K562 (cell line): ENCODE measurements at regions not wholly inside any gene's neighbourhood (a gene's known extent, or its start where the extent isn't known, plus 50 kb on each side); places are given as distances from the start of the nearest gene placed in this dataset.

Source experiments
- ATAC-seq: fragments of 200-7000 bp; cut with Tn5 transposase; 3 replicates; pipeline ENCODE4 v1.9.1; 2020; ENCODE audit warnings: moderate library complexity
- BruUV-seq: library from RNA; stranded (reverse); fragments of 400-500 nt; replicated peaks from 2 replicates; lab custom pipeline; 2021; lab: Mats Ljungman, UMichigan
- CTCF ChIA-PET: fragments of 300-600 bp; formaldehyde crosslinking; extraction: SDS; loops from one replicate; lab custom pipeline; 2021; ENCODE audit warnings: low intra/inter-chr PET ratio; lab: Yijun Ruan, JAX
- POLR2A ChIA-PET: fragments of 300-600, 350-650 bp; sonication (Branson Sonifier 250); formaldehyde crosslinking; extraction: SDS; loops from one replicate; lab custom pipeline; 2021; ENCODE audit warnings: antibody characterized with exemption, inconsistent platforms; lab: Yijun Ruan, JAX
- DNase-seq, 4 experiments: peaks; one replicate each; pipeline versions ENCODE4 v3.0.0 to v3.0.0-alpha.2; 2011 to 2018; ENCODE audit warnings: low spot score in 3 of 4, mixed read lengths in 3 of 4; ENCODE audit errors: extremely low read depth in 1 of 4
- FAIRE-seq: peaks from 2 replicates; lab custom pipeline; 2011; peaks lifted over from hg19 to GRCh38; lab: Jason Lieb, UNC
- H2AFZ ChIP-seq: 2 replicates; pipeline ENCODE4 v1.6.0; 2011; ENCODE audit warnings: low read depth, low read length, control low read depth, inconsistent platforms
- H3K27ac ChIP-seq: fragments of 200-600 bp; 3 replicates; pipeline ENCODE4 v1.8.0; 2011; ENCODE audit warnings: low read depth, mild to moderate bottlenecking, control low read depth, inconsistent platforms, low read length, moderate library complexity, mixed read lengths; ENCODE audit errors: extremely low read depth
- H3K27me3 ChIP-seq, 2 experiments: fragments of 300-600 bp in 1 of 2; 2 replicates in 1 of 2; 3 replicates in 1 of 2; pipeline versions ENCODE4 v1.6.0 to v1.8.0; 2011; ENCODE audit warnings: inconsistent platforms in 2 of 2, low read length in 2 of 2, mild to moderate bottlenecking in 1 of 2, mixed read lengths in 1 of 2, moderate library complexity in 1 of 2; ENCODE audit not compliant: control insufficient read depth in 2 of 2, insufficient read depth in 2 of 2
- H3K36me3 ChIP-seq: fragments of 300-600 bp; 3 replicates; pipeline ENCODE4 v1.8.0; 2011; ENCODE audit warnings: mild to moderate bottlenecking, low read length, inconsistent platforms; ENCODE audit not compliant: control insufficient read depth, insufficient read depth
- H3K4me1 ChIP-seq, 2 experiments: fragments of 200-600 bp in 1 of 2; replicated peaks in 1 of 2; 2 replicates in 1 of 2; 3 replicates in 1 of 2; pipeline versions ENCODE4 v1.5.1 to v1.8.0; 2011; ENCODE audit warnings: inconsistent platforms in 2 of 2, low read length in 2 of 2, mild to moderate bottlenecking in 1 of 2, mixed read lengths in 1 of 2, moderate library complexity in 1 of 2; ENCODE audit not compliant: control insufficient read depth in 2 of 2, insufficient read depth in 2 of 2
- H3K4me2 ChIP-seq: 2 replicates; pipeline ENCODE4 v1.6.1; 2011; ENCODE audit warnings: low read length, control low read depth, inconsistent platforms, mixed read lengths; ENCODE audit not compliant: insufficient read depth
- H3K4me3 ChIP-seq: fragments of 200-600 bp; sonication (generic), shearing (Covaris generic); 2 replicates; pipeline ENCODE4 v1.5.1; 2016; ENCODE audit warnings: control low read depth, inconsistent platforms
- H3K79me2 ChIP-seq: fragments of 200-600 bp; 3 replicates; pipeline ENCODE4 v1.8.0; 2011; ENCODE audit warnings: low read length, inconsistent platforms; ENCODE audit not compliant: control insufficient read depth, insufficient read depth
- H3K9ac ChIP-seq, 2 experiments: 2 replicates each; pipeline versions ENCODE4 v1.6.0 to v1.6.1; 2011; ENCODE audit warnings: low read depth in 2 of 2, low read length in 2 of 2, control low read depth in 1 of 2, inconsistent platforms in 1 of 2, mild to moderate bottlenecking in 1 of 2, mixed read lengths in 1 of 2; ENCODE audit not compliant: insufficient read depth in 1 of 2
- H3K9me1 ChIP-seq: one replicate; pipeline ENCODE4 v1.6.0; 2011; ENCODE audit warnings: inconsistent platforms, mild to moderate bottlenecking, low read length, moderate library complexity; ENCODE audit not compliant: control insufficient read depth, insufficient read depth
- H3K9me3 ChIP-seq: replicated peaks from 2 replicates; pipeline ENCODE4 v1.5.1; 2011; ENCODE audit warnings: low read depth, low read length, inconsistent platforms; ENCODE audit not compliant: control insufficient read depth, insufficient read depth
- H4K20me1 ChIP-seq: replicated peaks from 2 replicates; pipeline ENCODE4 v1.6.1; 2011; ENCODE audit warnings: low read length, inconsistent platforms, mixed read lengths; ENCODE audit not compliant: control insufficient read depth, insufficient read depth
- HMBOX1 ChIP-seq: sonication (generic); IDR thresholded peaks from 2 replicates; pipeline ENCODE4 v1.6.1; 2016
- PCBP2 ChIP-seq: fragments of 200-400 bp; formaldehyde crosslinking; IDR thresholded peaks from 2 replicates; pipeline ENCODE4 v1.6.1; 2018; ENCODE audit warnings: low read length, low read depth, mild to moderate bottlenecking, moderate library complexity; ENCODE audit not compliant: poor library complexity, severe bottlenecking
- REST ChIP-seq, 2 experiments: fragments of 450-650 bp; formaldehyde crosslinking in 1 of 2; IDR thresholded peaks; 2 replicates each; pipeline versions ENCODE4 v1.4.0 to v1.6.1; 2014 to 2020; ENCODE audit warnings: mild to moderate bottlenecking in 2 of 2, borderline replicate concordance in 1 of 2, low read depth in 1 of 2
- SETDB1 ChIP-seq: IDR thresholded peaks from one replicate; pipeline ENCODE4 v1.6.1; 2012; ENCODE audit warnings: low read length, control low read depth, inconsistent platforms
- WGBS: fragments of 100-300 bp; shearing (Covaris generic); methylation state at CpG from one replicate; pipeline ENCODE4 v1.1.6; 2016; ENCODE audit warnings: low coverage, mixed read lengths; ENCODE audit not compliant: insufficient coverage; ENCODE audit errors: missing lambda C conversion rate; 5-methylcytosine and 5-hydroxymethylcytosine counted together
- in situ Hi-C: fragments of 300-500 bp; cut with MboI; formaldehyde crosslinking; loops from 4 replicates; pipeline ENCODE4 v1.15.0; 2018; ENCODE audit warnings: inconsistent platforms, mixed read lengths
- intact Hi-C: fragments of 100-400 bp; cut with micrococcal nuclease; formaldehyde crosslinking; loops from 2 replicates; pipeline ENCODE4 v1.14.2; 2022

GRCh38 chrX:10833299-10834169 is 213.1 kb upstream of the MID1 start:
- no peaks in the 10 kb centered on the region for H3K36me3 ChIP-seq
- in situ Hi-C loops = no loop called here
- peaks cover 0 to 2% of the 10 kb centered on the region in 2 experiments; a peak in 1 of 5 replicates for H3K4me1 ChIP-seq
- POLR2A ChIA-PET = interaction anchor here (0.6 to 0.9 kb wide), 2 partner anchors 14 to 23 kb away, joined by 4 to 6 read pairs; no protein-coding TSS in a partner anchor
- H3K9ac ChIP-seq = peak overlapping the region in 1 of 2 experiments; percentile 57; a peak in 1 of 4 replicates
- TF ChIP-seq PCBP2 (no peak), SETDB1 (no peak), HMBOX1 (peak; percentile 38; the same call in 1 of the 2 replicates), REST (IDR thresholded peaks at IDR 0.05; ENCODE audit: borderline replicate concordance) (peak; percentile 30; the same call in 1 of the 2 replicates), REST (CRISPR knock-in tag; IDR thresholded peaks at IDR 0.05; ENCODE audit: low read depth) (no peak)
- CTCF ChIA-PET = no interaction called here
- H3K27ac ChIP-seq = no peak overlapping the region
- no peaks in the 10 kb centered on the region for H3K9me1 ChIP-seq
- no TSS peak for BruUV-seq
- no peaks in the 10 kb centered on the region for H4K20me1 ChIP-seq
- ATAC-seq = peak; percentile 90
- peak in 2 of 4 experiments; percentile 14 to 27 for DNase-seq
- H3K27me3 ChIP-seq = no peaks in the 10 kb centered on the region
- FAIRE-seq = peak; percentile 44
- no peaks in the 10 kb centered on the region for H3K9me3 ChIP-seq
- H2AFZ ChIP-seq = peak overlapping the region; percentile 2; the same call in 1 of the 2 replicates
- no peak overlapping the region for H3K4me3 ChIP-seq
- 14% methylated on average over 11 of the region's 13 CpGs for WGBS
- no peaks in the 10 kb centered on the region for H3K79me2 ChIP-seq
- peak overlapping the region; percentile 5; the same call in 1 of the 2 replicates for H3K4me2 ChIP-seq
- intact Hi-C loops = no loop called here
